Right lobe of liver (tissue), 6 donors: ENCODE measurements at regions not wholly inside any gene's neighbourhood (a gene's known extent, or its start where the extent isn't known, plus 50 kb on each side); places are given as distances from the start of the nearest gene placed in this dataset.

Experiments used
- ATAC-seq, 4 donors: fragments of 200-7000 bp; cut with Tn5 transposase; one replicate each; pipeline ENCODE4 v1.9.1; 2020; ENCODE audit warnings: mild to moderate bottlenecking in 4 of 4, moderate library complexity in 4 of 4
- DNase-seq, 3 donors: peaks; one replicate each; pipeline ENCODE4 v3.0.0-alpha.2; 2020
- H3K27ac ChIP-seq, 3 donors: fragments of 200-600 bp; one replicate each; pipeline ENCODE4 v1.8.0; 2022
- H3K27me3 ChIP-seq, 2 donors: fragments of 200-600 bp; one replicate each; pipeline ENCODE4 v1.8.0; 2022
- H3K36me3 ChIP-seq, 4 donors: fragments of 200-600 bp; sonication (generic) in 1 of 4; one replicate each; pipeline versions ENCODE4 v1.5.1 to v1.8.0; 2017 to 2022; ENCODE audit warnings: control low read depth in 1 of 4
- H3K4me1 ChIP-seq, 4 donors: fragments of 200-600 bp; sonication (generic) in 1 of 4; one replicate each; pipeline versions ENCODE4 v1.5.1 to v1.8.0; 2017 to 2022; ENCODE audit warnings: control low read depth in 1 of 4
- H3K4me3 ChIP-seq, 3 donors: fragments of 200-600 bp; one replicate each; pipeline ENCODE4 v1.8.0; 2022
- H3K9me3 ChIP-seq, 4 donors: fragments of 200-600 bp; sonication (generic) in 1 of 4; one replicate each; pipeline versions ENCODE4 v1.5.1 to v1.8.0; 2017 to 2022; ENCODE audit warnings: control low read depth in 1 of 4
- CTCF ChIP-seq, 4 donors: fragments of 200-600 bp in 3 of 4; fragments of 450-650 bp in 1 of 4; IDR thresholded peaks; one replicate each; pipeline versions ENCODE4 v1.5.1 to v1.8.0; 2016 to 2022; ENCODE audit warnings: antibody characterized with exemption in 4 of 4, mild to moderate bottlenecking in 2 of 4
- POLR2A ChIP-seq: fragments of 450-650 bp; IDR thresholded peaks from one replicate; pipeline ENCODE4 v1.6.1; 2017; ENCODE audit warnings: antibody characterized with exemption, mild to moderate bottlenecking
- WGBS: methylation state at CpG from one replicate; pipeline ENCODE4 v1.1.6; 2018; ENCODE audit warnings: low coverage, low lambda C conversion rate; ENCODE audit not compliant: insufficient coverage; ENCODE audit errors: missing lambda C conversion rate; 5-methylcytosine and 5-hydroxymethylcytosine counted together
- intact Hi-C, 2 donors: fragments of 100-400 bp; cut with DNase I; formaldehyde crosslinking; loops; one replicate each; pipeline versions ENCODE4 v1.11.2 to v1.14.1; 2022
- donor health status: DM: no; HTN: yes; CAD: no.
- donor health status: DM: no; HTN: no; CAD: no.
- donor health status: DM: no; HTN: no; CAD: no.
- donor health status: DM: no; HTN: yes; CAD: no.
- donor health status: DM: no; HTN: yes; CAD: no.

- Histone ChIP-seq H3K36me3 (no peaks in the 10 kb centered on the region), H3K27me3 (no peaks in the 10 kb centered on the region), H3K4me3 (no peak overlapping the region), H3K27ac (no peak overlapping the region), H3K9me3 (no peaks in the 10 kb centered on the region), H3K4me1 (no peaks in the 10 kb centered on the region)
- no peak for DNase-seq
- TF ChIP-seq POLR2A: no peak
- no peak for TF ChIP-seq CTCF (IDR thresholded peaks at IDR 0.05)
- intact Hi-C loops: no loop called here
- WGBS: 82% methylated on average over 4 of the region's 14 CpGs
- ATAC-seq: no peak
Measured at GRCh38 chr17:77854083-77854758, 104.3 kb upstream of the TNRC6C start.

GRCh38 chr17:77854759-77855745 is 103.5 kb upstream of the TNRC6C start:
- H3K9me3 ChIP-seq: no peaks in the 10 kb centered on the region
- no peaks in the 10 kb centered on the region for H3K36me3 ChIP-seq
- no peak overlapping the region for H3K4me3 ChIP-seq
- H3K27ac ChIP-seq: no peak overlapping the region
- no peaks in the 10 kb centered on the region for H3K4me1 ChIP-seq
- ATAC-seq (no peak), DNase-seq (no peak)
- 66% methylated on average over 12 of the region's 20 CpGs for WGBS
- H3K27me3 ChIP-seq: no peaks in the 10 kb centered on the region
- TF ChIP-seq CTCF (IDR thresholded peaks at IDR 0.05) (no peak), POLR2A (no peak)
- intact Hi-C loops: no loop called here

GRCh38 chr17:77856551-77857305 is 101.8 kb upstream of the TNRC6C start:
- no peak for ATAC-seq
- Histone ChIP-seq H3K9me3 (no peaks in the 10 kb centered on the region), H3K27me3 (no peaks in the 10 kb centered on the region), H3K27ac (no peak overlapping the region), H3K36me3 (no peaks in the 10 kb centered on the region), H3K4me3 (no peak overlapping the region), H3K4me1 (no peaks in the 10 kb centered on the region)
- TF ChIP-seq CTCF (IDR thresholded peaks at IDR 0.05) (no peak), POLR2A (no peak)
- no peak for DNase-seq
- intact Hi-C loops: no loop called here
- 38% methylated on average over 8 of the region's 20 CpGs for WGBS

- H3K36me3 ChIP-seq: no peaks in the 10 kb centered on the region
- ATAC-seq: no peak
- no peak for DNase-seq
- no peak overlapping the region for H3K27ac ChIP-seq
- H3K9me3 ChIP-seq: no peaks in the 10 kb centered on the region
- TF ChIP-seq POLR2A (no peak), CTCF (IDR thresholded peaks at IDR 0.05) (no peak)
- H3K4me1 ChIP-seq: no peaks in the 10 kb centered on the region
- H3K4me3 ChIP-seq: no peak overlapping the region
- intact Hi-C loops: no loop called here
- 64% methylated on average over 2 of the region's 3 CpGs for WGBS
- no peaks in the 10 kb centered on the region for H3K27me3 ChIP-seq
Measured at GRCh38 chr17:77857306-77857555, 101.3 kb upstream of the TNRC6C start.
